ENCODE measurements at regions not wholly inside any gene's neighbourhood (a gene's known extent, or its start where the extent isn't known, plus 50 kb on each side); places are given as distances from the start of the nearest gene placed in this dataset.
"Not testable (repeated sequence)": the region's sequence is repeated elsewhere in the genome, so short reads cannot be mapped to it uniquely, and the experiment has no call there.

DNA sequence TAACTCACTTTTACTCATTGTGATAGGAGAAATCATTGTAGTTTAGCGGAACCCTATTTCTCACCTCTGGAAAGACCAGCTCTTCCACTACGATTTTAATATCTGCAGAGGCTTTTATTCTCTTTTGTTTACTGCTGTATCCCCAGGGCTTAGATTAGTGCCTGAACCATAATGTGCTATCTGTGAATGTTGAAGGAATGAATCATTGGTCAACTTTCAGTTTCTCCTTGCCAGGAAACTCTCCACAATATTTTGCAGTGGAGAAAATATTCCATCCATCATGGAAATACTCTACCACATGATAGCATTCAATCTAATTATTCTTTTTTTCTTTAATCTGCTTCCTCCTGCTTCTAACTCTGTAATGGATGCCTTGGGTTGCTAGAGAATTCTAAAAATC is 263.5 kb upstream of the PTPRD start:
- no peak for DNase-seq
- no peaks in the 10 kb centered on the region for H3K79me2 ChIP-seq (ENCODE audit: low read depth)
- no peaks in the 10 kb centered on the region for H3K9me3 ChIP-seq (ENCODE audit: insufficient read depth, low read depth)
- no peaks in the 10 kb centered on the region for H4K20me1 ChIP-seq (ENCODE audit: insufficient read depth)
- H3K4me2 ChIP-seq = no peak overlapping the region
- no peaks in the 10 kb centered on the region for H3K4me1 ChIP-seq (replicated peaks; ENCODE audit: insufficient read depth)
- CTCF ChIA-PET = no interaction called here
- POLR2A ChIA-PET (ENCODE audit: unreplicated experiment) = no interaction called here
- H3F3A ChIP-seq (ENCODE audit: insufficient read depth, low read depth) = no peaks in the 10 kb centered on the region
- H3K36me3 ChIP-seq (ENCODE audit: low read depth) = no peaks in the 10 kb centered on the region
- no peaks in the 10 kb centered on the region for H3K27me3 ChIP-seq (ENCODE audit: insufficient read depth, low read depth)
- intact Hi-C loops (cut with micrococcal nuclease; ENCODE audit: unreplicated experiment) = no loop called here
- no peak overlapping the region for H3K4me3 ChIP-seq
- H3K27ac ChIP-seq = no peak overlapping the region
- no TSS peak for BruUV-seq (replicated peaks)
- H3K9me2 ChIP-seq (ENCODE audit: insufficient read depth) = no peaks in the 10 kb centered on the region
- no peak overlapping the region for H2AFZ ChIP-seq
- TF ChIP-seq, protein P1, sequence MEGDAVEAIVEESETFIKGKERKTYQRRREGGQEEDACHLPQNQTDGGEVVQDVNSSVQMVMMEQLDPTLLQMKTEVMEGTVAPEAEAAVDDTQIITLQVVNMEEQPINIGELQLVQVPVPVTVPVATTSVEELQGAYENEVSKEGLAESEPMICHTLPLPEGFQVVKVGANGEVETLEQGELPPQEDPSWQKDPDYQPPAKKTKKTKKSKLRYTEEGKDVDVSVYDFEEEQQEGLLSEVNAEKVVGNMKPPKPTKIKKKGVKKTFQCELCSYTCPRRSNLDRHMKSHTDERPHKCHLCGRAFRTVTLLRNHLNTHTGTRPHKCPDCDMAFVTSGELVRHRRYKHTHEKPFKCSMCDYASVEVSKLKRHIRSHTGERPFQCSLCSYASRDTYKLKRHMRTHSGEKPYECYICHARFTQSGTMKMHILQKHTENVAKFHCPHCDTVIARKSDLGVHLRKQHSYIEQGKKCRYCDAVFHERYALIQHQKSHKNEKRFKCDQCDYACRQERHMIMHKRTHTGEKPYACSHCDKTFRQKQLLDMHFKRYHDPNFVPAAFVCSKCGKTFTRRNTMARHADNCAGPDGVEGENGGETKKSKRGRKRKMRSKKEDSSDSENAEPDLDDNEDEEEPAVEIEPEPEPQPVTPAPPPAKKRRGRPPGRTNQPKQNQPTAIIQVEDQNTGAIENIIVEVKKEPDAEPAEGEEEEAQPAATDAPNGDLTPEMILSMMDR (conservative IDR thresholded peaks at IDR 0.05) = no peak
- no peak for TF ChIP-seq EZH2 (IDR thresholded peaks at IDR 0.05; ENCODE audit: low read depth)

DNA sequence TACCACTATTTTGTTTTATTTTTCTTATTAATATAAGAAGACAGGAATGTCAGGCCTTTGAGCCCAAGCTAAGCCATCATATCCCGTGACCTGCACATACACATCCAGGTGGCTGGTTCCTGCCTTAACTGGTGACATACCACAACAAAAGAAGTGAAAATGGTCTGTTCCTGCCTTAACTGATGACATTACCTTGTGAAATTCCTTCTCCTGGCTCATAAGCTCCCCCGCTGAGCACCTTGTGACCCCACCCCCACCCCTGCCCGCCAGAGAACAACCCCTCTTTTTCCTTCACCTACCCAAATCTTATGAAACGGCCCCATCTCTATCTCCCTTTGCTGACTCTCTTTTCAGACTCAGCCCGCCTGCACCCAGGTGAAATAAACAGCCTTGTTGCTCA is 277.5 kb upstream of the PTPRD start:
- H3K9me2 ChIP-seq (ENCODE audit: insufficient read depth); H2AFZ ChIP-seq; H3K27ac ChIP-seq; H3K36me3 ChIP-seq (ENCODE audit: low read depth); CTCF ChIA-PET; H3K9me3 ChIP-seq (ENCODE audit: insufficient read depth, low read depth); BruUV-seq (replicated peaks); H3K27me3 ChIP-seq (ENCODE audit: insufficient read depth, low read depth); POLR2A ChIA-PET (ENCODE audit: unreplicated experiment); DNase-seq; intact Hi-C loops (cut with micrococcal nuclease; ENCODE audit: unreplicated experiment); H3K4me1 ChIP-seq (replicated peaks; ENCODE audit: insufficient read depth); H4K20me1 ChIP-seq (ENCODE audit: insufficient read depth); H3F3A ChIP-seq (ENCODE audit: insufficient read depth, low read depth); H3K4me3 ChIP-seq; H3K79me2 ChIP-seq (ENCODE audit: low read depth); H3K4me2 ChIP-seq: not testable (repeated sequence)

DNA sequence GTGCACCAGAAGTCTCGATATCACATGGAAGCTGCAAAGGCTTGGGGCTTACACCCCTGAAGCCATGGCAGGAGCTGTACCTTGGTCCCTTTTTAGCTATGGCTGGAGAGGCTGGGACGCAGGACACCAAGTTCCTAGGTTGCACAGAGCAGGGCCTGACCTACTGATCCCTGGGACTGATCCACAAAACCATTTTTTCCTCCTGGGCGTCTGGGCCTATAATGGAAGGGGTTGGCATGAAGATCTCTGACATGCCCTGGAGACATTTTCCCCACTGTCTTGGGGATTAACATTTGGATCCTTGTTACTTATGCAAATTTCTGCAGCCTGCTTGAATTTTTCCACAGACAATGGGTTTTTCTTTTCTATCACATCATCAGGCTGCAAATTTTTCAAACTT is 286.7 kb upstream of the PTPRD start:
- Histone ChIP-seq H3K4me2 (no peak overlapping the region), H3K9me2 (ENCODE audit: insufficient read depth) (no peaks in the 10 kb centered on the region), H2AFZ (no peak overlapping the region), H3K36me3 (ENCODE audit: low read depth) (no peaks in the 10 kb centered on the region), H3F3A (ENCODE audit: insufficient read depth, low read depth) (no peaks in the 10 kb centered on the region), H3K4me1 (replicated peaks; ENCODE audit: insufficient read depth) (no peaks in the 10 kb centered on the region), H4K20me1 (ENCODE audit: insufficient read depth) (no peaks in the 10 kb centered on the region), H3K4me3 (no peak overlapping the region), H3K27ac (no peak overlapping the region), H3K9me3 (ENCODE audit: insufficient read depth, low read depth) (no peaks in the 10 kb centered on the region), H3K27me3 (ENCODE audit: insufficient read depth, low read depth) (no peaks in the 10 kb centered on the region), H3K79me2 (ENCODE audit: low read depth) (no peaks in the 10 kb centered on the region)
- intact Hi-C loops (cut with micrococcal nuclease; ENCODE audit: unreplicated experiment) = no loop called here
- POLR2A ChIA-PET (ENCODE audit: unreplicated experiment) = no interaction called here
- CTCF ChIA-PET = no interaction called here
- no peak for DNase-seq
- no TSS peak for BruUV-seq (replicated peaks)
- TF ChIP-seq, protein P1 (conservative IDR thresholded peaks at IDR 0.05) = no peak
- TF ChIP-seq EZH2 (IDR thresholded peaks at IDR 0.05; ENCODE audit: low read depth) = no peak

DNA sequence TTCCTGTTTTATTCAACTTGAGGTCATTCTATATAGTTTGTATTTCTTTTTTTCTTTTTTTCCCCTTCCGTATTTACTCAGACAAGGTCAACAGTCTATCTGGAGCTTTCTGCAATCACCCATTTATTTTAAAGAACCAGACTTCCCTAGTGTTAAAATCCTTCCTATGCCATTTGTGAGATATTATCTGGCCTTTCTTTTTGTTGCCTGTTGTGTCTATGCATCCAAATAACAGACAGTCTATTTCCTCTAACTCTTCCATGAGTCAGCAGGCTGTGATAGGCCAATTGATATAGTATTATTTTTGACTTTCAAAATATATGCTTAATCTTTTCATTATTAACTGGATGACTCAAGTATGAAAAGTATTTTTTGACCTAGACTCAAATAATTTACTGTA is 291.2 kb upstream of the PTPRD start:
- no TSS peak for BruUV-seq (replicated peaks)

More for the DNA sequence above, 291.2 kb upstream of the PTPRD start:
- Histone ChIP-seq H3K4me1 (replicated peaks; ENCODE audit: insufficient read depth) (no peaks in the 10 kb centered on the region), H3K27me3 (ENCODE audit: insufficient read depth, low read depth) (no peaks in the 10 kb centered on the region), H3K79me2 (ENCODE audit: low read depth) (no peaks in the 10 kb centered on the region), H3K36me3 (ENCODE audit: low read depth) (no peaks in the 10 kb centered on the region), H3K9me3 (ENCODE audit: insufficient read depth, low read depth) (no peaks in the 10 kb centered on the region), H3K9me2 (ENCODE audit: insufficient read depth) (no peaks in the 10 kb centered on the region), H3F3A (ENCODE audit: insufficient read depth, low read depth) (no peaks in the 10 kb centered on the region), H3K4me3 (no peak overlapping the region), H3K27ac (no peak overlapping the region), H2AFZ (no peak overlapping the region), H3K4me2 (no peak overlapping the region), H4K20me1 (ENCODE audit: insufficient read depth) (no peaks in the 10 kb centered on the region)
- TF ChIP-seq, protein P1 (conservative IDR thresholded peaks at IDR 0.05) = no peak
- no peak for TF ChIP-seq EZH2 (IDR thresholded peaks at IDR 0.05; ENCODE audit: low read depth)
- ChIA-PET CTCF (no interaction called here), POLR2A (ENCODE audit: unreplicated experiment) (no interaction called here)
- intact Hi-C loops (cut with micrococcal nuclease; ENCODE audit: unreplicated experiment) = no loop called here
- no peak for DNase-seq

All from PC-9 (cell line).